ENCODE measurements at regions not wholly inside any gene's neighbourhood (a gene's known extent, or its start where the extent isn't known, plus 50 kb on each side); places are given as distances from the start of the nearest gene placed in this dataset.
A peak's percentile ranks its signal among the peaks of the same experiment; 100 is the strongest.

DNA sequence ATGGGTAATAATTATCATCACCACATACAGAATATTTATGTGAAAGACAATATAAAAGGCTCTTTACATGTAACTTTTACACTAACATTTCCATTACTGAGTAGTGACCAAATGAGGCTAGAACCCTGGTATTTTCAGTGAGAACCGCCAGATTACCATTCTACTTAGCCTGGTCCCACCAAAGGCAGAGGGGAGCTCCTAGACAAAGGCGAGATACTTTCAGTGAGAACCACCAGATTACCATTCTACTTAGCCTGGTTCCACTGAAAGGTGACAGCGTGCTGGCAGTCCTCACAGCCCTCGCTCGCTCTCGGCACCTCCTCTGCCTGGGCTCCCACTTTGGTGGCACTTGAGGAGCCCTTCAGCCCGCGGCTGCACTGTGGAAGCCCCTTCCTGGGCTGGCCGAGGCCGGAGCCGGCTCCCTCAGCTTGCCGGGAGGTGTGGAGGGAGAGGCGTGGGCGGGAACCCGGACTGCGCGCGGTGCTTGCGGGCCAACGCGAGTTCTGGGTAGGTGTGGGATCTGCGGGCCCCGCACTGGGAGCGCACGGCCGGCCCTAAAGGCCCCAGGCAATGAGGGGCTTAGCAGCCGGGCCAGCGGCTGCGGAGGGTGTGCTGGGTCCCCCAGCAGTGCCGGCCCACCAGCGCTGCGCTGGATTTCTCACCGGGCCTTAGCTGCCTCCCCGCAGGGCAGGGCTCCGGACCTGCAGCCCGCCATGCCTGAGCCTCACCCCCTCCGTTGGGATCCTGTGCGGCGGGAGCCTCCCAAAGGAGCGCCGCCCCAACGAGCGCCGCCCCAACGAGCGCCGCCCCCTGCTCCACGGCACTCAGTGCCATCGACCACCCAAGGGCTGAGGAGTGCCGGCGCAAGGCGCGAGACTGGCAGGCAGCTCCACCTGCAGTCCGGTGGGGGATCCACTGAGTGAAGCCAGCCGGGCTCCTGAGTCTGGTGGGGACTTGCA is 1276.1 kb downstream of the PCDH7 start:
- no peak for FAIRE-seq

DNA sequence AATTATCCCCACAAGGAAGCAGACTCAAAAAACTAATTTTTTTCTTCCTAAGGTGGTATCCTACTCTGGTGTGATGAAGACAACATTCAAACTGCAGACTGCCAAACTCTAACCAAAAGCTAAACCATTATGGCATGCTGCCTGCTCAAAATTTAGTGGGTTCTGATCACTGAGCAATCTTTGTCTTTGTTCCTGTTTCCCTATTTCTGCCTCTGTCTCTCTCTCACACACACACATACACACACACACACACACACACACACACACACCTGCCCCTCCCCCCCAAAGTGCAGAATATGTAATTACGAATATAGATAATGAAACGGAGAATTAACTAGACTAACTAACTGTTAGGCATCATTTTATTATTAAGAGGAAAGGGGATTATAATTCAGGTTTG is 1278.6 kb downstream of the PCDH7 start:
- no peak for FAIRE-seq

DNA sequence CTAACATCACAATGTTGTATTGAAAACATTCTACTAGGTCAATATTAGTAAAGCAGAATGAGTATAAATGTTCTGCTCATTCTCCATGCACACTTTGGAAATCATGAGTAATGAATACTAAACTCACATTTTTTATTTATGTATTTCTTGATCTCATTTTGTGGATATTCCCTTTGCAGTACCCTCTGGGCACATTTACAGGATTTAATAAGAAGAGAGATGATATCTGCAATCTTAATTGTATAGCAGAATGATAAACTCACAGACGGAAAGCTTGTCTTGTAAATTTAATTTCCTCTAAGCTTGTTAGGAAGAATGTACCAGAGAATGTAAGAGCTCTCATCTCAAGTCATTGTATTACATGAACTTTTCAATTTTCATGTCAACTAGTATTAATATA is 1279.7 kb downstream of the PCDH7 start:
- no peak for FAIRE-seq

DNA sequence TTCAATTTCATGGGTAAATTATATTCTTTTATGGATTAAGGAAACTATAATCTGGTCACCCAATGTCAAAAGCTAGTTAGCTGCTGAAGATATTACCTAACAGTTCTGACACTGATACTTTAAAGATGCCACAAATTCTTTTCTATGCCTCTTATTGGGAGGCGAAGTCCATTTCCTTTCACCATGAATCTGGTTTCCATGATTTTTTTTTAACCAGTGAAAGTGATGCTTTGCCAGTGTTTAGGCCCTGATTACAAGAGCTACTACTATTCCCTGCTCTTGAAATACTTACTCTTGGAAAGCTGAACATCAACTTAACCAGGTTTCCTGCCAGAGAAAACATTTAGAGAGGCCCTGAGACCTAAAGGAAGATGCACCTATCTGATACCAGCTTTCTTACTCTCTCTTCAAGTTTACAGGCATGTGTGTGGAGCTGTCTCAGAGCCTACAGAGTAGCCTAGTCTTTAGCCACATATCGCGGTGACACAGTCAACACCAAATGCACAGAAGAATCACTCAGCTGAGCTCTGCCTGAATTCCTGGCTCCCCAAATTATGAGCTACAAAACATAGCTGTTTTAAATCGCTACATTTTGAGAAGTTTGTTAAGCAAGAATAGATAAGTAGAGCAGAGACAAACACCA is 1280.8 kb downstream of the PCDH7 start:
- no peak for FAIRE-seq

DNA sequence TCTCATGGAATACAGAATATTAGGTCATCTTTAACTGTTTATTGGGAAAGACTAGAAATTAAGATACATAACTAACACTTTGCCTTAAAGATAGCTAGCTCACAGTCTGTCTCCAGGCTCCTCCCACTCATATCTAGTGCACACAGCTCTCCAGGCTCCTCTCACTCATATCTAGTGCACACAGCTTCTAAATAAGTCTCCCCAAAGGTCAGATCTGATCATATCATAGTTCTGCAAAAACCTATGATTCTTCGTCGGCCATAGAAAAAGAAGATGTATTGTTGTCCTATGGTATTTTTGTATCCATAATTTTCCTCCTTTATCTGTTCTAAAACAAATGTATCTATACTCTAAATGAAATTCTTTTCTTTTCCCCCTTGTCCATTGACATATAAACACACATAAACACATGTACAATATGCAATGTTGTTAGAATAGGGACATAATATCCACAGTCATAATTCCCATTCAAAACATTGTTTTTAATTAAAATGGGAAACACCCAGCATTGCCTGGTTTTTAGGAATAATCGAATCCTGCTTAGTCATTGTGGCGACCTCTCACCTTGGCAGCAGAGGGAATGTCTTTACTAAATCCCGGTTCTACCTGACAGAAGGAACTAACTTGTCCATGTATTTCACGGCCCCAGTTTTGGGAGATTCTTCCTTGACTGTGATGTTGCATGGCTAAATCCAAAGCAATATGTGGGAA is 1282.0 kb downstream of the PCDH7 start:
- no peak for FAIRE-seq

DNA sequence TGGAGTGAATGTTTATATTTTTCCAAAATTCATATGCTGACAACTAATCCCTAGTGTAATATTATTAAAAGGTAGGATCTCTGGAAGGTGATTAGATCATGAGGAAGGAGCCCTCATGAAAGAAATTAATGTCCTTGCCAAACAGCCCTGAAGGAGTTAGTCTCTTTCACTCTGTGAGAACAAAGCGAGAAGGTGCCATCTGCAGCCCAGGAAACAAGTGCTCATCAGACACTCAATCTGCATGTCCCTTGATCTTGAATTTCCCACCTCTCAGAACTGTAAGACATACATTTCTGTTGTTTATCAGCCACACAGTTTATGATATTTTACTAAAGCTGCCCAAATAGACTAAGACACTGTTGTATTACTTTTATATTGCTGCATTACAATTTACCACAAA is 1283.4 kb downstream of the PCDH7 start:
- FAIRE-seq = no peak

DNA sequence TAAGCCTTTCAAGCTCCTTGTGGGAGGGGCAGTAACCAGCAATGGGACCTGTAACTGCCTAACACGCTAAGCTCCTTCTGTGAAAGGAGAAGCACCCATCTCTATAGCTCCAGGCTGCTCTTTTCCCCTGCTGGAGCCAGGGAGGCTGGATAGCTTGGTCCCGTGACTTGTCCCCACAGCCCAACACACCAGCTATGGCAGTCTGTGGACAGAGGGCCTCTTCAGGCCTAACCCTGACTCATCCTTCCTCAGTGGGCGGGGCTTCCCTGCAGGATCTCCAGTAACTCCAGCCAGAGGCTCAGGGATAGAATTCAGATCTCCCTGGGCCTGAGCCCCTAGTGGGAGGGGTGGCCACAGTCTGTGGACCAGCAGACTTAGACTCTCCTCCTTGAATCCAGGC is 1290.1 kb downstream of the PCDH7 start:
- no peak for FAIRE-seq

DNA sequence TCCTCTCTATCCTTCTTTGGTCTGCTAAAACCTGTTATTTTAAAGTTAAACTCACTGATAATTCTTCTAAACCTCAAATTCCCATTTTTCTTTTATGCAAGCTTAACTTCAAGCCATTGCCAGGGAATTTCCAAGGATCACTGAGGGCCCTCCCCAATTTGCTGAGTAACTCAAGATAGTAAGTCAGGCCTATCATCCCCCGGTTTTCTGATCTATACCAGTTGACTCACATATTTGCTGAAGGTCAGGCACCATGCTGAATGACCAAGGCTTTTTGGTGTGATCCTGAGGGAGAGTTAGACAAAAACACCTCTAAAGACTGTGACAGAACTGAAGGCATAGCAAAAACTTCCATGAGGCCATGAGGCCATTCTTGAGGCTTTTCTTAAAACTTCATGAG is 1301.9 kb downstream of the PCDH7 start:
- no peak for FAIRE-seq

DNA sequence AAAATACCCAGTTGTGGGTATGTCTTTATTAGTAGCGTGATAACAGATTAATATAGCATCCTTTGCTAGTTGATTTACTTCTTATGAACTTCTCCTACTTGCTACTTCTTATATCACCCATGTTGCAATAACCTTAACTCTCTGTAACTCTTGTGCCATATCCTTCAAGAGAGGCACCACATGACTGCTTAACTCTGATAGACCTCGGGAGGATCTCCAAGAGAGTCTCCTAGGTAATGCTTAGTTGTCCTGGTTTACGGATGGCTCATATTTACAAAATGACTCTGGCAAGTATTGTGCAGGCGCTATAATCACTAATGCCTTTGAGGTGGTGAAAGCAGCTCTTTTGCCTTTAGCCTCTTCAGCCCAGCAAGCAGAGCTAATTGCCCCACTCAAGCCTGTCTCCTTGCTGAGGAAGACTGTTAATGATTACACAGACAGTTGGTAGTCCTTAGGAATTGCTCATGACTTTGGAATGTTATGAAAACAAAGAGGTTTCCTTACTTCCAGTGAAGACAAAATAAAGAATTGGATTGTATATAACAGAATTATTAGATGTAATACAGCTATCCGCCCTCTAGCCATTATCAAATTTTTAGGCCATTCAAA is 1305.8 kb downstream of the PCDH7 start:
- no peak for FAIRE-seq

DNA sequence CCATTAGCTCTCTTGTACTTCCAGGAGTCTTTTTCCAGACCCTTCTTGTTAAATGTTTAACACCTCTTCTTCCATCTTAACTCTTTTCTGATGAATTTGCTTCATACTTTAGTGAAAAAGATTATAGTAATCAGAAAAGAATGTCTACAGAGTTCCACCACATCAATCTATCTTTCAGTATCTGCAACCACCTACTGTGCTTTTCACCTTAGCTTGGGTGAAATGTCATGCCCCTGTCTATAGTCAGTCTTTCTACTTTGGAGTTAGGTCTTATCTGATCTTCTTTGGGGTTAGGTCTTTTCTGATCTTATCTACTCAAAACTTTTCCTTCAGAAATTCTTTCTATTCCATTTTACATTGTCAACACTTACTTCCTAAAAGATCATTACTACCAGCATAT is 1310.2 kb downstream of the PCDH7 start:
- no peak for FAIRE-seq

DNA sequence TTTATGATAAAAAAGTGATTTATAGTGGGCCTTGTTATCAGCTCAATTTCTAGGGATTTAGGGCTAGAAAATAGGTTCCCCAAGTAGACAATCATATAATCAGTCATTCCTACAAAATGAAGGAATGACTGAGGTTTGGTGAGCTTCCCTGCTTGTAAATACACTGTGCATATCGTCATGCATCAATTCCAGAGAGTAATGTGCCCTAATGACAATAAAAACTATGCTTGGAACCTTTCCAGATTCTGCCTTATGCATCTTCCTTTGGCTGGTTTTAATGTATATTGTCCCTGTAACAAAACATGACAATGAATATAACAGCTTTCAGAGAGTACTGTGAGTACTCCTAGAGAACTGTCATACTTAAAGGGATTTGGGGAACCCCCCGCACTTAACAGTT is 1310.9 kb downstream of the PCDH7 start:
- FAIRE-seq = no peak

DNA sequence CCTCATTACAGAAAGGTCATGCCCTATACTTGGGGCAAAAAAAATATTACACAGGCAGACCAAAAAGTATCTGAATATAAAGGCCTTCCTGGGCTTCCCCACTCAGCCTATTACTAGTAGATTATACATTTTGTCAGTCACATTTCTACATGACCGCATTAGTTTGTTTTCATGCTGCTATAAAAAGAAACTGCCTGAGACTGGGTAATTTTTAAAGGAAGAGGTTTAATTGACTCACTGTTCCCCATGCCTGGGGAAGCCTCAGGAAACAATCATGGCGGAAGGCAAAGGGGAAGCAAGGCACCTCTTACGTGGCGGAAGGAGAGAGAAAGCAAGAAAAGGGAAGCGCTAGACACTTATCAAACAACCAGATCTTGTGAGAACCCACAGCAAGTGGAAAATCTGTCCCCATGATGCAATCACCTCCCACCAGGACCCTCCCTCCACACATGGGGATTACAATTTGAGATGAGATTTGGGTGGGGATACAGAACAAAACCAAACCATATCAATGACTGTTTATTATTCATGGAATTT is 1312.0 kb downstream of the PCDH7 start:
- FAIRE-seq = no peak

DNA sequence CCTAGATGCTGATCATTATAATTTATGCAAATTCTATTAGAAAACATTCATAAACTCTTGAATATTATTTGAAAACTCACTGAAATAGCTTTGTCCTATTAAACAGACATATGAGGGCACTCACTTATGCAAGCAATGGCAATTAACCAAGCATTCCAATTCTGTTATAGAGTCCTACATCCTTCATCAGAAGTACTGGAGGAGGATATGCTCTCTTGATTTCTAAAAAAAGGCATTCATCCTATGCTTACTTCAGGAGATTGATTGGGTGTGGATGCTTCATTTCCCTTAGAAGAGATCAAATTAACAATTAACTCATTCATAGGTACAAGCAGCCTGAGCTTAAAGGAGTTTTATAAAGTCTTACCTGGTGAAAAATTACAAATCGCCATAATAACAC is 1317.2 kb downstream of the PCDH7 start:
- no peak for FAIRE-seq

DNA sequence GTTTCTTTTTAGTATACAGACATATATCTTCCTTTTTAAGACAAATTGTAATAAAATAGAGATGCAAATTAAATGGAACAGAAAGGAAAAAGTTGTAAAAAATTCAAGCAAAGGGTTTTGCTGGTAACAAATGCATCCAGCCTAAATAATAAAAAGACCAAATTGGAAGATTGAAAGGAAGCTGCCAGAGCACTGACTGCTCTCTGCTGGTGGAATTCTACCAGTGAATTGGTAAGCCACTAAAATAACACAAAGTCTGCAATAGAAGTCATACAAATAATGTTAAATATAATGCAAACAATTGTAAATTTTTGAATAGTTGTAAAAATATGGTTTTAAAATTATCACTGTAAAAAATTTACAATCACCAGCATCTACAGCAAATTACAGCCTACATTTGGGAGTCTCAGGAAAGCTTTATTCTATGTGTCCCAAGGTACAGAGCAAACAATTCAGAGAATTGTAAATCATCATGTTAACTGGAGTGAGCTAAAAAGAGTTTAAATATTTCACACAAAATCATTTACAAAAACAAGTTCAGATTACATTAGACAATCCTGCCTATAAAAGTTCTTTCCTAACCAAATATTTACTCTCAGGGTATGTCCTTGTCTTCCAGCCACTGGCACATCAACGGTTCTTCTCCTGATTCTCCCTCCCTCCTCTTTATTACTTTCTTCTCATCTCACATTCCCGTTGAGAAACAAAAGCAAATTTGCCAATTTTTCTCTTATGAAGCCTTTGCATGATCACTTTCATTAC is 1322.5 kb downstream of the PCDH7 start:
- FAIRE-seq = peak; percentile 55

DNA sequence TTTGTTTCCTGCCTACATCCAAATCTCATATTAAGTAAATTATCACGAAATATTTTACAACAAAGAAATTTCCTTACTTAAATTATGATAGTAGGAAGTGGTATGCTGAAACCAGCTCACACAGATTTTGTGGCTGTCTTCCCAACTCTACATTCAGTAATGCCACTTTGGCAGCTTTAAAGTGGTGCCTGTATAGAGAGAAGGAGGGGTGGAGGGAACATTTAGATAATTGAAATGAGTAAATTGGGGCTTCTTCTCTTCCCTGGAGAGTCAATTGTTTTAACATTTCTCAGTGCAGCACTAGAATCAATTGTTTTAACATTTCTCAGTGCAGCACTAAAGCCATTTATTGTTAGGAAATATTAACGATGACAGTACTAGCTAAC is 1323.1 kb downstream of the PCDH7 start:
- FAIRE-seq = no peak

DNA sequence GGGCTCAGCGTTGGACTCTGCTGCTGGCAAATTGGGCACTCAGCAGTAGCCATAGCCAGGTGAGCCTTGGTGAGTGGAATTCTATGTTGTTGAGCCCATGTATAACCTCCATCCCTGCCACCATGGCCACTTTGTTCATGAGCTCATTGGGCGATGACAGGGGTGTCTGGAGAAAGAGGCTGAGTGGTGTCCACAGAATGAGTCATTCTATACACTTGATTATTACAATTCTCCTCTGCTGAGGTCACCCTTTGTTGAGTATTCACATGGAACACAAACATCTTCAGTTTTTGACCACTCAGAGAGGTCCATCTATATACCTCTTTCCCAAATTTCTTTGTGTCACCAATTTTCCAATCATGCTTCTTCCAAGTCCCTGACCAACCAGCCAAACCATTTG is 1341.7 kb downstream of the PCDH7 start:
- FAIRE-seq = no peak

DNA sequence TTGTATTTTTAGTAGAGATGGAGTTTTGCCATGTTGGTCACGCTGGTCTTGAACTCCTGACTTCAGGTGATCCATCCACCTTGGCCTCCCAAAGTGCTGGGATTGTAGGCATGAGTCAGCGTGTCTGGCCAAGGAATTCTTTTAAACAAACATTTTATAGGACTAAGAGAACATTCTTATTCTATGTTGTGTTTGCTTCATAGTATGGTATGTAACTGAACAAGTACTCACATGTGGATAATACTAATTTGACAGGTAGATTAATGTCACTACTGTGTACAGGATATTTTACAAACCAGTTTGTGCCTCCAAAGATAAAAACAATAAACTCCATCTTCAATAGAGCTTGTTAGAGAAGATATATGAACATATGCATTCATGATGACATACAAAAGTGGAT is 1353.4 kb downstream of the PCDH7 start:
- no peak for FAIRE-seq

DNA sequence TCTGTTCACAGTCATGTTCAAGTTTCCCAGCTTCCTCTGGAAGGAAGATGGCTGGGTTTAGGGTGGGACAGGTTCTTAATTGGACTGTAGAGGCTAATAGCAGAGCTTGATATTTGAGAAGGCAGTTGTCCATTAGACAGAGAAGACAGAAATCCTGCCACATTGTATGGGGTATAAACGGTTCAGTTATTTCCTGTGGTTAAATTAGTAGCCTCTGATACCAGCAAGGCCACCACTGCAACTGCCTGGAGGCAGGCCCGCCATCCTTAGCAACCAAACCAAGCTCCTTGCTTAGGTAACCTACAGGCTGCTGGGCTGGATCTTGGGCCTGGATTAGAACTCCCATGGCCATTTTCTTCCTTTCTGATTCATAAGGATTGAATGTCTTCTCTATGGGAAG is 1367.0 kb downstream of the PCDH7 start:
- no peak for FAIRE-seq

DNA sequence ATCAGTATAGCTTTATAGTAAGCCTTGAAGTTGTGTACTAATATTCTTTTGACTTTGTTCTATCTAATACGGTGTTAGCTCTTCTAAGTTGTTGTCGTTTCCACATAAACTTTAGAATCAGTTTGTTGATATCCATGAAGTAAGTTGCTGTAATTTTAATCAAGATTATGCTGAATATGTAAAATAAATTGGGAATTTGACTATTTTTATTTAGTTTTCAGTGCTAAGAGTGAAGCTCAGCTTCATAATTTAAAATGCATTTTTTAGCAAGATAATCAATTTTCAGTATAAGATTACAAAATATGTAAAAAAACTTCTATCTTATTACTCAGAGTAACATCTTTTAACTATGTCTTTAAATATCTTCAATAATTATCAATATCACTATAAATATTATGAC is 1374.8 kb downstream of the PCDH7 start:
- no peak for FAIRE-seq

DNA sequence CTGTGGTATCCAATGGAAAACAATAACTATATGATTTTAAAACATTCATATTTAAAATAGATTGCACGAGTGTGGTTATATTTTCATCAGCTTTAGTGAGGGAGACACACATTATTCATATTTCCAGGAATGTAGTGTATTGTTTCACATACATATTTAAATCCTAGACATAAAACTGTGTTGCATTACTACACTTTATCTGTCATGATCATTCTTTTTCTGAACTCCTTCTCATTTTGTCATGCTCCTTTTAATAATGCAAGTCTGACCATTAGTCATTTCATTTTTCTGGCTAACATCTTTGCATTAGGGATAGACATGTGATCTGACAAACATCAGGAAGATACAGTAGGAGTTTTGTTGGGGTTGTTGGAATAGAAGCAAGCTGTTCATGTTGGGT is 1382.7 kb downstream of the PCDH7 start:
- FAIRE-seq = no peak

DNA sequence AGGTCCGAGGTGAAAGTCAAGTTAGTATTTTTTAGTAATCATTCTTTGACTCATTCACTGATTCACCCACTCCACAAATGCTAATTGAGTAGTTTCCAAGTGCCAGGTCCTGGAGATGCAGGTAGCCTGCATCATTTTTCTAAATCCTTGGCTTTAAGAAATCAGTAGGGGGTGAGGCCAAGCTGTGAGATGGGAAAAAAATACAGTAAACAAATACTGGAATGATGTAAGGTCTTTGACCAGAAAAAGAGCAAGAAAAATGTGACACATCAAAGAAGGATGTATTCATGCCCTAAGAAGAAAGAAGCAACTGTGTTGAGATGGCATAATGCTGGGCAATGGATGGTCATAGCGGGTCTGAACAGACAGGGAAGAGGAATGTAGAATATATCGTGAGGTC is 1386.6 kb downstream of the PCDH7 start:
- FAIRE-seq = no peak

DNA sequence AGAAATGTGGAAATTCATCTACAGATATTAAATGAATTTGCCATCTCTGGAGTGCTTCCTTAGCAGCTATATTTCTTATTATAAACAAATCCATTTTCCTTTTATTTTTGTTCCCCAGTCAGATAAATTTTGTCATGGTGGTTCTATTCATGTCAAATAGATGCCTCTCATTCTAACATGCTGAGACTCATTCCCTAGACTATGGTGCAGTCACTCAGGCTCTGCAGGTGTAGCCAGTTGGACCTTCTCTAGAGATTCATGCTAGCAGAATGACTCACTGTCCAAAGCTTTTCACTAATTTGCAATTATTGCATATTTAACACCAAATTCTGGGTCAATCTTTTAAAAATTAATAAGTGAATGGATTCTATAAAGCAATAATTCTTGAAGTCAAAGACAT is 1392.7 kb downstream of the PCDH7 start:
- no peak for FAIRE-seq

Data from endometrium (tissue), 2 donors.